CD8-positive, alpha-beta memory T cell (primary cell): ENCODE measurements at regions not wholly inside any gene's neighbourhood (a gene's known extent, or its start where the extent isn't known, plus 50 kb on each side); places are given as distances from the start of the nearest gene placed in this dataset.
A peak's percentile ranks its signal among the peaks of the same experiment; 100 is the strongest.

Experiments used
- CTCF ChIA-PET: fragments of 350-600 bp; sonication (Branson Sonifier 250); formaldehyde crosslinking; loops from one replicate; lab custom pipeline; 2021; ENCODE audit warnings: antibody characterized with exemption; lab: Charles Lee
- POLR2A ChIA-PET: fragments of 350-600 bp; sonication (Branson Sonifier 250); formaldehyde crosslinking; loops from one replicate; lab custom pipeline; 2021; ENCODE audit warnings: antibody characterized with exemption; lab: Charles Lee
- DNase-seq, 5 donors: peaks; one replicate each; pipeline versions ENCODE4 v3.0.0 to v3.0.0-alpha.2; 2020 to 2022; ENCODE audit warnings: mixed read lengths in 1 of 5
- H3K27ac ChIP-seq: one replicate; pipeline ENCODE4 v1.7.0; 2013; ENCODE audit warnings: low read depth, mild to moderate bottlenecking, low read length, moderate library complexity
- H3K27me3 ChIP-seq: 2 replicates; pipeline ENCODE4 v1.7.0; 2013; ENCODE audit warnings: low read length, mild to moderate bottlenecking; ENCODE audit not compliant: insufficient read depth, poor library complexity, severe bottlenecking
- H3K36me3 ChIP-seq: 2 replicates; pipeline ENCODE4 v1.7.0; 2013; ENCODE audit warnings: mild to moderate bottlenecking, low read length, moderate library complexity; ENCODE audit not compliant: insufficient read depth
- H3K4me1 ChIP-seq: 2 replicates; pipeline ENCODE4 v1.7.0; 2013; ENCODE audit warnings: mild to moderate bottlenecking, low read length, moderate library complexity; ENCODE audit not compliant: insufficient read depth
- H3K4me3 ChIP-seq: 2 replicates; pipeline ENCODE4 v1.7.0; 2013; ENCODE audit warnings: mild to moderate bottlenecking, low read length
- H3K9me3 ChIP-seq: 2 replicates; pipeline ENCODE4 v1.7.0; 2013; ENCODE audit warnings: mild to moderate bottlenecking, low read length
- H3K27ac Mint-ChIP-seq, 8 donors: one replicate each; pipeline ENCODE4 v1.8.0; 2020 to 2021; ENCODE audit warnings: mixed read lengths in 8 of 8, mild to moderate bottlenecking in 6 of 8, inconsistent platforms in 3 of 8, moderate library complexity in 3 of 8
- H3K27me3 Mint-ChIP-seq, 2 donors: one replicate each; pipeline ENCODE4 v1.8.0; 2020 to 2021; ENCODE audit warnings: mixed read lengths in 2 of 2, mild to moderate bottlenecking in 1 of 2, moderate library complexity in 1 of 2
- H3K36me3 Mint-ChIP-seq, 3 donors: one replicate each; pipeline ENCODE4 v1.8.0; 2020 to 2021; ENCODE audit warnings: mixed read lengths in 3 of 3, inconsistent platforms in 1 of 3, mild to moderate bottlenecking in 1 of 3
- H3K4me1 Mint-ChIP-seq, 3 donors: one replicate each; pipeline ENCODE4 v1.8.0; 2020 to 2021; ENCODE audit warnings: mixed read lengths in 3 of 3, inconsistent platforms in 1 of 3, mild to moderate bottlenecking in 1 of 3
- H3K4me3 Mint-ChIP-seq, 7 donors: one replicate each; pipeline ENCODE4 v1.8.0; 2020 to 2021; ENCODE audit warnings: mixed read lengths in 7 of 7, mild to moderate bottlenecking in 6 of 7, moderate library complexity in 4 of 7, inconsistent platforms in 2 of 7
- H3K9me3 Mint-ChIP-seq, 5 donors: one replicate each; pipeline ENCODE4 v1.8.0; 2020 to 2022; ENCODE audit warnings: mixed read lengths in 5 of 5, mild to moderate bottlenecking in 3 of 5, moderate library complexity in 2 of 5, inconsistent platforms in 1 of 5

DNA sequence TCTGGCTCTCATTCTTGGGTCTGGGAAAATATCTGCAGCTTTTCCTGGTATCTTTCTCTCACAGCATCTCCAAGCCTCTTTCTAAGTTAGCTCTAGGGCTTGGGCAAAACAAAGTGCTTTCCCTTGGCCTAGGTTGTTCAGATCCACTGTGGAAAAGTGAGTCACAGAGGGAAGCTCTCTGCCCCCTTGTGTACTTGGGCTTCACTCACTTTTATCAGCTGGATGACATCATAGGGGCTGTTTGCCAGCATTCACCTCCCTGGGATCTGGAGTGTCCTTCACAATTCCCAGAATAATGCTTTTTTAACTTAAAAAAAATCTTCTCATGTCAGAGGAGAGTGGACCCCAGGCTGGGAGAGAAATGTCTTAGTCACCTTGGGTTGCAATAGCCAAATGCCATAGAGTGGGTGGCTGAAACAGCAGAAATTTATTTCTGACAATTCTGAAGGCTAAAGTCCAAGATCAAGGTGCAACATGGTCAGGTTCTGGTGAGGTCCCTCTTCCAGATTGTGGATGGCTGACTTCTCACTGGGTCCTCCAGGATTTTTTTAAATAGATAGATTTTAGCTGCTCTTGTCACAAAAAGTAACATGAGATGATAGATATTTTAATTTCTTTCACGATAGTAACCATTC lies 247.8 kb downstream of the SH2D1A start:
- no peak overlapping the region for H3K4me3 Mint-ChIP-seq
- no peaks in the 10 kb centered on the region for H3K36me3 Mint-ChIP-seq
- POLR2A ChIA-PET = no interaction called here
- Histone ChIP-seq H3K4me1 (no peaks in the 10 kb centered on the region), H3K36me3 (no peaks in the 10 kb centered on the region), H3K9me3 (no peaks in the 10 kb centered on the region), H3K4me3 (no peak overlapping the region), H3K27ac (no peak overlapping the region), H3K27me3 (no peaks in the 10 kb centered on the region)
- H3K27me3 Mint-ChIP-seq = peaks cover 0 to 2% of the 10 kb centered on the region in 2 donors
- CTCF ChIA-PET = no interaction called here
- peaks cover 0 to 6% (median 5%) of the 10 kb centered on the region in 3 donors for H3K4me1 Mint-ChIP-seq
- H3K9me3 Mint-ChIP-seq = peaks cover 0 to 4% (median 2%) of the 10 kb centered on the region in 5 donors
- DNase-seq = no peak
- H3K27ac Mint-ChIP-seq = no peak overlapping the region

DNA sequence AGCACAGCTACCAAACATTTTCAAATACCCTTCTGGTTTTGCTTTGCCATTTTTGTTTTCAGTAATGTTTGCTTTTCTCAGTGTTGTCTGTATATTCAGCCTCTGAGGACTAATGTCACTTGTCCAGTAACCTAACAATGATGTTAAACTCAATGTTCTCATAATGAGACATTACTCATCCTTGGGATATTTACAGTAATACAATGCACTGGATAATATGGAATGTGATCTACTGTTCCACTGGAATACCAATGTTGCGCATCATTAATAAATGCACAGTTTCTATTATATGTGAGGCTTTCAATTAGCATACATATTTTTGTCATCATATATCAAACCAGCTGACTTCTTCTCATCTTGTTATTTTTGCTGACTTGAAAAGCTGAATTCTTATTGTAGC lies 259.1 kb downstream of the SH2D1A start:
- H3K27ac ChIP-seq = no peak overlapping the region
- Mint-ChIP-seq H3K4me3 (no peak overlapping the region), H3K27me3 (peaks cover 0 to 3% of the 10 kb centered on the region in 2 donors), H3K27ac (no peak overlapping the region), H3K4me1 (peaks cover 0 to 11% (median 0%) of the 10 kb centered on the region in 3 donors), H3K36me3 (no peaks in the 10 kb centered on the region), H3K9me3 (no peaks in the 10 kb centered on the region)
- no peak for DNase-seq
- H3K27me3 ChIP-seq = no peaks in the 10 kb centered on the region
- POLR2A ChIA-PET = no interaction called here
- CTCF ChIA-PET = no interaction called here
- no peaks in the 10 kb centered on the region for H3K4me1 ChIP-seq
- no peaks in the 10 kb centered on the region for H3K9me3 ChIP-seq
- no peaks in the 10 kb centered on the region for H3K36me3 ChIP-seq
- no peak overlapping the region for H3K4me3 ChIP-seq

DNA sequence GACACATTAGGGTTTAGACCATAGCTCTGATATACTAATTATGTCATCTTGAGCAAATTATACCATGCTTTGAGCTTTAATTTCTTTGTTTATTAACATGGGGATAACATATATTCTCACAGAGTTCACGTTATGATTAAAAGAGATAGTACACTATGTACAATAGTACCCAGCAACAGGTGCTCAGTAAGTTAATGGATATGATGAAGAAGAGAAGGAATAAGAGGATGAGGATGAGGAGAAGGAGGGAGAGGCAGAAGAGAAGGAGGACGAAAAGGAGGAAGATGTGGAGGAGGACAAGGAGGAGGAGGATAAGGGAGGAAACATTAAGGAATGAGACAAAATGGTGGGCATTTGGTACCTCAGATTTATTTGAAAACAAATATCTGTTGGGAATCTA lies 260.4 kb downstream of the SH2D1A start:
- POLR2A ChIA-PET = no interaction called here

DNA sequence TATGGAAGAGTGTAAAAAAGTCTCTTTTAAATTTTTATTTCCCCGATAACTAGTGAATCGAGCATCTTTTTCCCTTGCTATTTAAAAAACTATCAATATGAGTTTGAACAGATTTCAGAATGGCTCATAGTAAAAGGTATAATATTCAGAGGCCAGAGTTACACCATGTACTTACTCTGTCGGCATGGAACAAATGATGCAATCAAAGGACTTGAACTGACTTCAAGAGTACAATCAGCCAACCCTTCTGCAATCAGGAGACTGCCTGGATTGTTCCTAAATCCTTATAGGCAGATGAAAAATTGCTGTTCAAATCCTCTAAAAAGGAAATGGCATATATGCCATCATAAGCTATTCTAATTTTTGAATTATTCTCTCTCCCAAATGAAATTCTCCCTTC lies 273.3 kb downstream of the SH2D1A start:
- ChIA-PET CTCF (no interaction called here), POLR2A (no interaction called here)
- no peak overlapping the region for H3K4me3 Mint-ChIP-seq
- Histone ChIP-seq H3K36me3 (no peaks in the 10 kb centered on the region), H3K27ac (no peak overlapping the region), H3K4me1 (no peaks in the 10 kb centered on the region), H3K9me3 (no peaks in the 10 kb centered on the region), H3K4me3 (no peak overlapping the region), H3K27me3 (no peaks in the 10 kb centered on the region)
- no peaks in the 10 kb centered on the region for H3K36me3 Mint-ChIP-seq
- H3K4me1 Mint-ChIP-seq = peaks cover 0 to 1% (median 0%) of the 10 kb centered on the region in 3 donors
- H3K27me3 Mint-ChIP-seq = no peaks in the 10 kb centered on the region
- H3K27ac Mint-ChIP-seq = no peak overlapping the region
- no peaks in the 10 kb centered on the region for H3K9me3 Mint-ChIP-seq
- no peak for DNase-seq

More for the DNA sequence above, 260.4 kb downstream of the SH2D1A start:
- Mint-ChIP-seq H3K27ac (no peak overlapping the region), H3K9me3 (no peaks in the 10 kb centered on the region), H3K27me3 (no peaks in the 10 kb centered on the region), H3K36me3 (no peaks in the 10 kb centered on the region), H3K4me1 (peaks cover 0 to 6% (median 0%) of the 10 kb centered on the region in 3 donors), H3K4me3 (no peak overlapping the region)
- CTCF ChIA-PET = no interaction called here
- H3K9me3 ChIP-seq = no peaks in the 10 kb centered on the region
- H3K36me3 ChIP-seq = no peaks in the 10 kb centered on the region
- DNase-seq = no peak
- H3K4me1 ChIP-seq = no peaks in the 10 kb centered on the region
- H3K27me3 ChIP-seq = no peaks in the 10 kb centered on the region
- no peak overlapping the region for H3K27ac ChIP-seq
- no peak overlapping the region for H3K4me3 ChIP-seq

DNA sequence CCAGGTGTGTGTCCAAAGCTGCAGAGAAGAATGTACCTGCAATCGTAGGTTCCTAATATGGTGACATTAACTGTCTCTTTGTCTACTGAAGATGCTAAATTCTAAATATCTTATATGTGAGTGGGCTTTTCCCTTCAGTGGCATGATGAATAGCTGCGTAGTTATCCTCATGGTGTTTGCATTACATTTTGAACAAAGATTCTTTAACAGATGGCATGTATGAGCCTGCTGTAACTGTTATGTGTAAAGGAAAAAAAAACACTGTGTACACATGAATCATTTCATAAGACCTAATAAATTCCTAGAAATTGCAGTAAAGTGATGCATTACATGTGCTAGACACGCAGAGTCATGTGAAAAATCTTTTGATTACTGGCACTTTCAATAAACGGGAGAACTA lies 288.0 kb downstream of the SH2D1A start:
- H3K27ac ChIP-seq = no peak overlapping the region
- Mint-ChIP-seq H3K4me1 (no peaks in the 10 kb centered on the region), H3K9me3 (no peaks in the 10 kb centered on the region), H3K36me3 (no peaks in the 10 kb centered on the region), H3K27ac (no peak overlapping the region), H3K4me3 (no peak overlapping the region), H3K27me3 (peaks cover 0 to 5% of the 10 kb centered on the region in 2 donors)
- H3K4me3 ChIP-seq = no peak overlapping the region
- H3K27me3 ChIP-seq = no peaks in the 10 kb centered on the region
- no peak for DNase-seq
- no peaks in the 10 kb centered on the region for H3K36me3 ChIP-seq
- H3K4me1 ChIP-seq = no peaks in the 10 kb centered on the region
- POLR2A ChIA-PET = no interaction called here
- CTCF ChIA-PET = no interaction called here
- no peaks in the 10 kb centered on the region for H3K9me3 ChIP-seq

DNA sequence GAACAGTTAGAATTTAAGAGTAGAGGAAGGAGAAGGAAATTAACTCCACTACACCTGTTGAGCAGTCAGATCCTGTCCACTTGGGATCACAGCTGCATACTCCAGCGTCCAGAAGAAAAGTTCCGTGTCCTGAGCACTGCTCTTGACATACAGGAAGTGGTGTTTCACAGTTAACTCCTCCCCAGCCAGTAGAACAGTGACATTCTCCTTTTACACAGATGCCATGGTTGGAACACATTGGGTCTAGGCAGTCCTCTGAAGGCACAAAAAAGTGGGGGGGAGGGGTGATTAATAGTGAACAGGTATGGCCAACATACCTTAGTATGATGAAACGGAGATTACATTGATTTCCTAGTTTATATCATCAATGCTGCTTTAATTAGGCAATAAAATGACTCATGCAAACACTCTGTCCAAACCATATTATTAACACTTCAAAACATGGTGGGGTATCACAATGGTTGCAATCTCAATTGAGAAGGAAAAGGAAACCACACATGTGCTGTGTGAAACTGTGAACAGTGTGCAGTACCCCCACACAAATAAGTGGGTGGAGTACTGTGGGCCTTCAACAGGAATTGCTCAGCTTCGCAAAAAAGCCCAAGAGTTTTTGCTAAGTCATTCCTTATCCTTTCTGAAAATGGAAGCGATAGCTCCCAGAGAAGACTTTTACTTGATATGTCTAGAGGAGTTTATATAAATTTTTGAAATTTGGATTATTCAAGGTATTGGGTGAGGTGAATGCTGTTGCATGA lies 295.6 kb downstream of the SH2D1A start:
- Histone ChIP-seq H3K4me3 (no peak overlapping the region), H3K9me3 (no peaks in the 10 kb centered on the region), H3K36me3 (no peaks in the 10 kb centered on the region), H3K27me3 (no peaks in the 10 kb centered on the region), H3K27ac (no peak overlapping the region), H3K4me1 (no peaks in the 10 kb centered on the region)
- CTCF ChIA-PET = no interaction called here
- Mint-ChIP-seq H3K9me3 (no peaks in the 10 kb centered on the region), H3K36me3 (peaks cover 0 to 4% (median 4%) of the 10 kb centered on the region in 3 donors), H3K4me3 (peak overlapping the region in 2 of 7 donors; percentile 20 to 45), H3K4me1 (peaks cover 9 to 18% (median 10%) of the 10 kb centered on the region in 3 donors), H3K27ac (peak overlapping the region in 1 of 8 donors; percentile 82), H3K27me3 (no peaks in the 10 kb centered on the region)
- DNase-seq = peak in 1 of 5 donors; percentile 8
- POLR2A ChIA-PET = no interaction called here

DNA sequence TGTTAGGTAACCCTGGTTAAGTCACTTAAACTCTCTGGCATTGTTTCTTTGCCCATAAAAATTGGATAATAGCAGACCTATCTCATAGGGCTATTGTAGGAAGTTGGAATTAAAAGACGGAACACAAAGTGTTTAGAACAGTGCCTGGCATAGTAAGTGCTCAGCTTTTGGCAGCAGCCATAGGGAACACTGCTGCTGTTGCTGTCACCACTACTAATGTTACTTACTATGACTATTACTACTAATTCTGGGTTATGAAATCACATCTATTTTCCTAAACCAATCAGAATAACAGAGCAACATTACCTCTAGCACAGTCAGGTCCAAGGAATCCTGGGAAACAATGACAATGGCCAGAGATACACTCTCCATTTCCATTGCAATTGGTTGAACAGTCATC lies 300.0 kb downstream of the SH2D1A start:
- Mint-ChIP-seq H3K9me3 (no peaks in the 10 kb centered on the region), H3K4me1 (peaks cover 3 to 14% (median 7%) of the 10 kb centered on the region in 3 donors), H3K27ac (no peak overlapping the region), H3K27me3 (no peaks in the 10 kb centered on the region), H3K36me3 (peaks cover 0 to 4% (median 3%) of the 10 kb centered on the region in 3 donors), H3K4me3 (no peak overlapping the region)
- Histone ChIP-seq H3K36me3 (no peaks in the 10 kb centered on the region), H3K27me3 (no peaks in the 10 kb centered on the region), H3K4me1 (no peaks in the 10 kb centered on the region), H3K9me3 (no peaks in the 10 kb centered on the region), H3K4me3 (no peak overlapping the region), H3K27ac (no peak overlapping the region)
- POLR2A ChIA-PET = no interaction called here
- DNase-seq = no peak
- CTCF ChIA-PET = no interaction called here

DNA sequence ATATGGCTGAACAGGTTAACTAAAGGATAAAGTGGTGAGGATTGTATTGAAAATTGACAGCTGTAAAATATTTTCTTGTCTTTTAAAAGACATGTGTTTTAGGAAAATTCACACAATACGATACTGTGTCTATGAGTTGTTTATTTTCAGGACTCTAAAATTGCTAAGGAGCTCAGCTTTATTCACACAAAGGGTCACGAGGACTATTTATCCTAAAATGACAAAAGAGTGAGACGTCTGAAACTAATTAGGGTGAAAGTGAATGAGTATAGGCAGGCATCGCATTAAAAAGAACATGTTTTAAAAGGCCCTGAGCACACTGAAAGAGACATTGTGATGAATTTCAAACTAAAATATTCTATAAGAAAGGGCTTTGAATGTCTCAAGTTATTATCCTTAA lies 304.7 kb downstream of the SH2D1A start:
- no peaks in the 10 kb centered on the region for H3K36me3 ChIP-seq
- no peaks in the 10 kb centered on the region for H3K27me3 ChIP-seq
- ChIA-PET CTCF (no interaction called here), POLR2A (no interaction called here)
- H3K4me3 ChIP-seq = no peak overlapping the region
- no peak for DNase-seq
- H3K27ac ChIP-seq = no peak overlapping the region
- no peak overlapping the region for H3K27ac Mint-ChIP-seq
- H3K9me3 Mint-ChIP-seq = no peaks in the 10 kb centered on the region
- H3K4me1 ChIP-seq = no peaks in the 10 kb centered on the region
- H3K4me1 Mint-ChIP-seq = no peaks in the 10 kb centered on the region
- H3K27me3 Mint-ChIP-seq = no peaks in the 10 kb centered on the region
- no peaks in the 10 kb centered on the region for H3K36me3 Mint-ChIP-seq
- H3K4me3 Mint-ChIP-seq = no peak overlapping the region
- no peaks in the 10 kb centered on the region for H3K9me3 ChIP-seq
